NCI-H2029 treated with DMSO at 0.1 percent for 48 hours (cell line): ENCODE measurements at regions not wholly inside any gene's neighbourhood (a gene's known extent, or its start where the extent isn't known, plus 50 kb on each side); places are given as distances from the start of the nearest gene placed in this dataset.
"Not testable (repeated sequence)": the region's sequence is repeated elsewhere in the genome, so short reads cannot be mapped to it uniquely, and the experiment has no call there.

ENCODE experiments used
- DNase-seq: peaks from one replicate; lab custom pipeline; 2025; lab: John Stamatoyannopoulos, UW

GRCh38 chr16:7278636-7279035, 54.0 kb upstream of the RBFOX1 start:
- DNase-seq, result no peak

- no peak for DNase-seq
These were observed 60.0 kb upstream of the RBFOX1 start for GRCh38 chr16:7272567-7273158.

GRCh38 chr16:7271486-7271885, 61.2 kb upstream of the RBFOX1 start:
- DNase-seq, result no peak

- DNase-seq, result no peak
These were observed 61.8 kb upstream of the RBFOX1 start for GRCh38 chr16:7270823-7271222.

GRCh38 chr16:7270006-7270405, 62.6 kb upstream of the RBFOX1 start:
- DNase-seq, result no peak

- DNase-seq, result peak; percentile 29
These were observed 64.5 kb upstream of the RBFOX1 start for GRCh38 chr16:7268182-7268581.

GRCh38 chr16:7257016-7257415, 75.6 kb upstream of the RBFOX1 start:
- DNase-seq, result no peak

- no peak for DNase-seq
These were observed 86.1 kb upstream of the RBFOX1 start for GRCh38 chr16:7246578-7246977.

- no peak for DNase-seq
These were observed 93.1 kb upstream of the RBFOX1 start for GRCh38 chr16:7239547-7239946.

GRCh38 chr16:7236824-7237410, 95.7 kb upstream of the RBFOX1 start:
- no peak for DNase-seq

GRCh38 chr16:7233975-7234374, 98.7 kb upstream of the RBFOX1 start:
- DNase-seq, result no peak

GRCh38 chr16:7231762-7232161, 100.9 kb upstream of the RBFOX1 start:
- DNase-seq, result no peak

- DNase-seq, result not testable (repeated sequence)
These were observed 103.0 kb upstream of the RBFOX1 start for GRCh38 chr16:7229433-7230218.

- no peak for DNase-seq
These were observed 105.4 kb upstream of the RBFOX1 start for GRCh38 chr16:7227229-7227721.

GRCh38 chr16:7221157-7221556, 111.5 kb upstream of the RBFOX1 start:
- no peak for DNase-seq

- no peak for DNase-seq
These were observed 113.7 kb upstream of the RBFOX1 start for GRCh38 chr16:7218936-7219335.

- DNase-seq, result no peak
These were observed 114.8 kb upstream of the RBFOX1 start for GRCh38 chr16:7217797-7218196.

GRCh38 chr16:7216719-7217118, 115.9 kb upstream of the RBFOX1 start:
- DNase-seq, result no peak

- no peak for DNase-seq
These were observed 120.9 kb upstream of the RBFOX1 start for GRCh38 chr16:7211781-7212180.

GRCh38 chr16:7209598-7209997, 123.0 kb upstream of the RBFOX1 start:
- DNase-seq, result no peak

GRCh38 chr16:7206469-7206868, 126.2 kb upstream of the RBFOX1 start:
- no peak for DNase-seq

- DNase-seq, result no peak
These were observed 132.3 kb upstream of the RBFOX1 start for GRCh38 chr16:7200320-7200719.

GRCh38 chr16:7185689-7186088, 147.0 kb upstream of the RBFOX1 start:
- no peak for DNase-seq
